HepG2 (cell line): ENCODE measurements at regions not wholly inside any gene's neighbourhood (a gene's known extent, or its start where the extent isn't known, plus 50 kb on each side); places are given as distances from the start of the nearest gene placed in this dataset.

Experiments used
- ATAC-seq: fragments of 200-7000 bp; cut with Tn5 transposase; 3 replicates; pipeline ENCODE4 v1.9.1; 2020; ENCODE audit warnings: mild to moderate bottlenecking, moderate library complexity
- BruUV-seq: library from RNA; stranded (reverse); fragments of 400-500 nt; replicated peaks from 2 replicates; lab custom pipeline; 2021; lab: Mats Ljungman, UMichigan
- CTCF ChIA-PET: fragments of 300-600 bp; formaldehyde crosslinking; extraction: SDS; loops from one replicate; lab custom pipeline; 2021; ENCODE audit warnings: low total read pairs, inconsistent platforms, low intra/inter-chr PET ratio; lab: Yijun Ruan, JAX
- POLR2A ChIA-PET: fragments of 350-600 bp; sonication (Branson Sonifier 250); formaldehyde crosslinking; loops from one replicate; lab custom pipeline; 2020; ENCODE audit warnings: antibody characterized with exemption, inconsistent platforms; lab: Yijun Ruan, JAX
- DNase-seq: peaks from one replicate; pipeline ENCODE4 v3.0.0-alpha.2; 2015; ENCODE audit warnings: low spot score
- FAIRE-seq: peaks from 3 replicates; lab custom pipeline; 2011; peaks lifted over from hg19 to GRCh38; lab: Jason Lieb, UNC
- H2AFZ ChIP-seq: one replicate; pipeline ENCODE4 v1.6.1; 2011; ENCODE audit warnings: low read length, inconsistent platforms
- H3K27ac ChIP-seq: fragments of 300-600 bp; 3 replicates; pipeline ENCODE4 v1.8.0; 2011; ENCODE audit warnings: mixed run types, mild to moderate bottlenecking, mixed read lengths, low read length, inconsistent platforms; ENCODE audit not compliant: insufficient read depth; ENCODE audit errors: extremely low read length
- H3K27me3 ChIP-seq, 2 experiments: fragments of 200-600 bp in 1 of 2; 2 replicates in 1 of 2; 3 replicates in 1 of 2; pipeline versions ENCODE4 v1.6.0 to v1.8.0; 2011; ENCODE audit warnings: low read length in 2 of 2, mild to moderate bottlenecking in 2 of 2, moderate library complexity in 2 of 2, inconsistent platforms in 1 of 2; ENCODE audit not compliant: insufficient read depth in 2 of 2, control insufficient read depth in 1 of 2
- H3K36me3 ChIP-seq, 2 experiments: fragments of 200-600 bp in 1 of 2; replicated peaks in 1 of 2; 2 replicates in 1 of 2; 3 replicates in 1 of 2; pipeline versions ENCODE4 v1.5.1 to v1.8.0; 2011; ENCODE audit warnings: low read length in 2 of 2, inconsistent platforms in 1 of 2; ENCODE audit not compliant: insufficient read depth in 2 of 2, control insufficient read depth in 1 of 2
- H3K4me1 ChIP-seq: 2 replicates; pipeline ENCODE4 v1.5.1; 2012; ENCODE audit warnings: low read length, inconsistent platforms; ENCODE audit not compliant: insufficient read depth
- H3K4me2 ChIP-seq: 2 replicates; pipeline ENCODE4 v1.6.0; 2011; ENCODE audit warnings: low read depth, low read length, inconsistent platforms
- H3K4me3 ChIP-seq, 3 experiments: fragments of 200-600 bp in 1 of 3; sonication (generic), shearing (Covaris generic) in 1 of 3; replicated peaks in 1 of 3; 2 replicates each; pipeline ENCODE4 v1.5.1; 2011 to 2016; ENCODE audit warnings: low read length in 3 of 3, inconsistent platforms in 2 of 3, low read depth in 2 of 3, mild to moderate bottlenecking in 2 of 3, control low read depth in 1 of 3, mixed read lengths in 1 of 3; ENCODE audit not compliant: insufficient read depth in 1 of 3
- H3K79me2 ChIP-seq: one replicate; pipeline ENCODE4 v1.6.1; 2011; ENCODE audit warnings: low read length, inconsistent platforms; ENCODE audit not compliant: insufficient read depth
- H3K9ac ChIP-seq: 2 replicates; pipeline ENCODE4 v1.6.0; 2011; ENCODE audit warnings: mild to moderate bottlenecking, low read depth, low read length, inconsistent platforms; ENCODE audit not compliant: insufficient read depth
- H3K9me3 ChIP-seq: 2 replicates; pipeline ENCODE4 v1.5.1; 2012; ENCODE audit warnings: mild to moderate bottlenecking, low read length
- H4K20me1 ChIP-seq: 2 replicates; pipeline ENCODE4 v1.6.0; 2011; ENCODE audit warnings: inconsistent platforms, mild to moderate bottlenecking, low read length, moderate library complexity; ENCODE audit not compliant: insufficient read depth
- CBX2 ChIP-seq, 2 experiments: fragments of 200-600 bp in 1 of 2; sonication (generic); formaldehyde crosslinking in 1 of 2; IDR thresholded peaks; 2 replicates each; pipeline versions ENCODE4 v1.7.0 to v1.8.1; 2018 to 2022; ENCODE audit warnings: low read depth in 2 of 2, low read length in 1 of 2, mild to moderate bottlenecking in 1 of 2, missing genetic modification reagents in 1 of 2
- LCORL ChIP-seq, 2 experiments: fragments of 450-650 bp in 1 of 2; sonication (generic) in 1 of 2; formaldehyde crosslinking in 1 of 2; IDR thresholded peaks; 2 replicates each; pipeline versions ENCODE4 v1.5.0 to v1.6.1; 2017 to 2020; ENCODE audit warnings: antibody characterized with exemption in 1 of 2, missing genetic modification reagents in 1 of 2
- MLXIP ChIP-seq: sonication (generic); formaldehyde crosslinking; IDR thresholded peaks from 2 replicates; pipeline ENCODE4 v1.9.0; 2021; ENCODE audit warnings: missing genetic modification reagents, borderline replicate concordance
- U2AF2 ChIP-seq: fragments of 200-400 bp; formaldehyde crosslinking; IDR thresholded peaks from 2 replicates; pipeline ENCODE4 v1.6.1; 2017; ENCODE audit warnings: low read depth, mild to moderate bottlenecking, low read length
- ZBTB8A ChIP-seq: sonication (generic); formaldehyde crosslinking; IDR thresholded peaks from 2 replicates; pipeline ENCODE4 v1.4.0; 2020; ENCODE audit warnings: mild to moderate bottlenecking, low read depth, missing genetic modification reagents, borderline replicate concordance
- ZNF280D ChIP-seq: sonication (generic); formaldehyde crosslinking; IDR thresholded peaks from 2 replicates; pipeline ENCODE4 v1.5.1; 2020; ENCODE audit warnings: mild to moderate bottlenecking, missing genetic modification reagents
- ZNF564 ChIP-seq: sonication (generic); formaldehyde crosslinking; IDR thresholded peaks from 2 replicates; pipeline ENCODE4 v1.8.1; 2023; ENCODE audit warnings: mild to moderate bottlenecking, missing genetic modification reagents
- ZNF644 ChIP-seq: IDR thresholded peaks from 2 replicates; pipeline ENCODE4 v1.6.1; 2016; ENCODE audit warnings: low read depth
- ZNF652 ChIP-seq: IDR thresholded peaks from 2 replicates; pipeline ENCODE4 v1.6.1; 2016; ENCODE audit warnings: low read depth, borderline replicate concordance
- in situ Hi-C: cut with HindIII; loops from 2 replicates; pipeline ENCODE4 v1.10.0; 2017; ENCODE audit warnings: low pct_unique_long_range_greater_than_20kb; ENCODE audit not compliant: extremely low pct_ligation_motif_present
- intact Hi-C: fragments of 100-400 bp; cut with micrococcal nuclease; formaldehyde crosslinking; loops from one replicate; pipeline ENCODE4 v1.10.0; 2022; ENCODE audit not compliant: unreplicated experiment

- in situ Hi-C loops: no loop called here
- intact Hi-C loops: no loop called here
Observed at GRCh38 chr3:178948546-178948945, 123.1 kb downstream of the ZMAT3 start.

More at GRCh38 chr3:178948546-178948945, 123.1 kb downstream of the ZMAT3 start:
- FAIRE-seq: no peak
- H4K20me1 ChIP-seq: no peaks in the 10 kb centered on the region
- no peaks in the 10 kb centered on the region for H3K27me3 ChIP-seq
- H3K4me2 ChIP-seq: no peak overlapping the region
- no TSS peak for BruUV-seq
- H3K79me2 ChIP-seq: no peaks in the 10 kb centered on the region
- H3K36me3 ChIP-seq: no peaks in the 10 kb centered on the region
- no peaks in the 10 kb centered on the region for H3K9me3 ChIP-seq
- no peak overlapping the region for H3K27ac ChIP-seq
- no peak overlapping the region for H3K9ac ChIP-seq
- TF ChIP-seq ZNF644: no peak
- TF ChIP-seq LCORL (IDR thresholded peaks at IDR 0.05): no peak
- TF ChIP-seq LCORL (CRISPR knock-in tag; IDR thresholded peaks at IDR 0.05): no peak
- no peak for TF ChIP-seq MLXIP (CRISPR knock-in tag)
- no peak for TF ChIP-seq ZNF652 (CRISPR knock-in tag)
- no peak for TF ChIP-seq U2AF2
- TF ChIP-seq CBX2 (IDR thresholded peaks at IDR 0.05; ENCODE audit: low read depth, low read length): no peak
- TF ChIP-seq CBX2 (CRISPR knock-in tag; IDR thresholded peaks at IDR 0.05; ENCODE audit: low read depth): no peak
- no peak for TF ChIP-seq ZBTB8A (CRISPR knock-in tag)
- TF ChIP-seq ZNF280D: no peak
- no peak for TF ChIP-seq ZNF564 (CRISPR knock-in tag)
- TF ChIP-seq, all 625 proteins: peak for 0
- Histone ChIP-seq H2AFZ (no peak overlapping the region), H3K4me3 (no peak overlapping the region), H3K4me1 (no peaks in the 10 kb centered on the region)
- ChIA-PET POLR2A (no interaction called here), CTCF (no interaction called here)
- DNase-seq (no peak), ATAC-seq (no peak)
